Astrocyte (in vitro differentiated cells and primary cell): ENCODE measurements at regions not wholly inside any gene's neighbourhood (a gene's known extent, or its start where the extent isn't known, plus 50 kb on each side); places are given as distances from the start of the nearest gene placed in this dataset.

Experiments used
- DNase-seq: peaks from one replicate; pipeline ENCODE4 v3.0.0-alpha.2; 2010; ENCODE audit warnings: low read depth
- FAIRE-seq: peaks from 2 replicates; lab custom pipeline; 2011; peaks lifted over from hg19 to GRCh38; lab: Jason Lieb, UNC
- H2AFZ ChIP-seq: 2 replicates; pipeline ENCODE4 v1.6.0; 2012; ENCODE audit warnings: low read depth, low read length, inconsistent platforms
- H3K27ac ChIP-seq: 2 replicates; pipeline ENCODE4 v1.5.1; 2011; ENCODE audit warnings: low read depth, low read length, inconsistent platforms
- H3K27me3 ChIP-seq: 2 replicates; pipeline ENCODE4 v1.6.0; 2011; ENCODE audit warnings: low read length, inconsistent platforms; ENCODE audit not compliant: insufficient read depth
- H3K36me3 ChIP-seq: 2 replicates; pipeline ENCODE4 v1.5.1; 2011; ENCODE audit warnings: low read length, inconsistent platforms; ENCODE audit not compliant: insufficient read depth
- H3K4me1 ChIP-seq: 2 replicates; pipeline ENCODE4 v1.5.1; 2011; ENCODE audit warnings: low read length, inconsistent platforms; ENCODE audit not compliant: insufficient read depth
- H3K4me2 ChIP-seq: 2 replicates; pipeline ENCODE4 v1.6.0; 2012; ENCODE audit warnings: low read length, inconsistent platforms
- H3K4me3 ChIP-seq: 2 replicates; pipeline ENCODE4 v1.5.1; 2011; ENCODE audit warnings: low read depth, mild to moderate bottlenecking, low read length, inconsistent platforms; ENCODE audit not compliant: insufficient read depth
- H3K79me2 ChIP-seq: 2 replicates; pipeline ENCODE4 v1.6.0; 2012; ENCODE audit warnings: mild to moderate bottlenecking, low read length, inconsistent platforms; ENCODE audit not compliant: insufficient read depth
- H3K9ac ChIP-seq: 2 replicates; pipeline ENCODE4 v1.6.0; 2012; ENCODE audit warnings: mild to moderate bottlenecking, low read length, inconsistent platforms
- H3K9me3 ChIP-seq: 2 replicates; pipeline ENCODE4 v1.5.1; 2012; ENCODE audit warnings: low read depth, mild to moderate bottlenecking, low read length, inconsistent platforms; ENCODE audit not compliant: insufficient read depth
- H4K20me1 ChIP-seq: 2 replicates; pipeline ENCODE4 v1.6.0; 2012; ENCODE audit warnings: low read length, inconsistent platforms; ENCODE audit not compliant: insufficient read depth
- H3K27ac Mint-ChIP-seq: one replicate; pipeline ENCODE4 v1.8.0; 2021; ENCODE audit warnings: mild to moderate bottlenecking, mixed read lengths; ENCODE audit not compliant: unreplicated experiment
- H3K27me3 Mint-ChIP-seq: one replicate; pipeline ENCODE4 v1.8.0; 2021; ENCODE audit warnings: low read depth, mixed read lengths; ENCODE audit not compliant: unreplicated experiment
- H3K36me3 Mint-ChIP-seq: one replicate; pipeline ENCODE4 v1.8.0; 2021; ENCODE audit warnings: low read depth, mixed read lengths; ENCODE audit not compliant: unreplicated experiment
- H3K4me1 Mint-ChIP-seq: one replicate; pipeline ENCODE4 v1.8.0; 2021; ENCODE audit warnings: low read depth, mixed read lengths; ENCODE audit not compliant: unreplicated experiment
- H3K4me3 Mint-ChIP-seq: one replicate; pipeline ENCODE4 v1.8.0; 2021; ENCODE audit warnings: mild to moderate bottlenecking, moderate library complexity, mixed read lengths; ENCODE audit not compliant: unreplicated experiment
- H3K9me3 Mint-ChIP-seq: one replicate; pipeline ENCODE4 v1.8.0; 2021; ENCODE audit warnings: mild to moderate bottlenecking, mixed read lengths; ENCODE audit not compliant: unreplicated experiment
- EZH2 ChIP-seq: IDR thresholded peaks from 2 replicates; pipeline ENCODE4 v1.6.1; 2012; ENCODE audit warnings: mild to moderate bottlenecking, low read length, inconsistent platforms; ENCODE audit not compliant: insufficient read depth
- TF ChIP-seq, protein P1 (sequence below): IDR thresholded peaks from 2 replicates; pipeline ENCODE4 v1.5.1; 2011; ENCODE audit warnings: low read depth, mild to moderate bottlenecking, inconsistent platforms, low read length, moderate library complexity; ENCODE audit not compliant: insufficient read depth

DNA sequence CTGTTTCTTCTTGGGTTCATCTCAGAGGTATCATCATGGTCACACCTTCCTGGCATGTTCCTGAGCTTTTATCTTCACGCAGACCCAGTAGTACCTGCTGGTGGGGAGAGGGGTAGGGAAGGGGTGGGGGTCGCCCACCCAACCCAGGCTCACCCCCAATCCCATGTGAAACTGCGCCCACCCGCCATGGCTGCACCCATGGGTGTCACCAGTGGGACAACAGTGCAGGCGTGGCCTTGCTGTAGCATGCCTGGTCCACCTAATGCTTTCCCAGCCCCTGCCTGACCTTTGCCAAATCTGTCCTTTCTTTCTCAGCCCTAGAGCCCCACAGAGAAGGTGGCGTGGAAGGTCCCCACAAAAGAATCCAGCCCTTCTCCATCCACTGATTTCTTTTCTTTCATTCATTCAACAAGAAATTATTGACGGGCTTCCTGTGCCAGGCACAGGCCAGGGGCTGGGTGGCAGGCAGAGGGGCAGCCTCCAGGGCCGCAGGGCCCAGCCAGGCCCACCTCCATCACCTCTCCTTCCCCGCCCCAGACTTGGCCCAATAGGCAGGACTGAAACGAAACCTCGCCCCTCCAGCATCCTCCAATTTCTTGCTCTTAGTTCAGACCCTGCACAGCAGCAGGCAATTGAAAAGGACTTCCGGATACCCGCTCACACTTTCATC, 79.1 kb upstream of the TNRC6C start:
- DNase-seq (no peak), FAIRE-seq (no peak)
- no peak overlapping the region for H3K27ac Mint-ChIP-seq
- H4K20me1 ChIP-seq: peaks cover 12% of the 10 kb centered on the region
- H3K9ac ChIP-seq: no peak overlapping the region
- no peak overlapping the region for H3K4me3 ChIP-seq
- peaks cover 3% of the 10 kb centered on the region for H3K36me3 Mint-ChIP-seq
- peaks cover 24% of the 10 kb centered on the region for H3K4me1 Mint-ChIP-seq
- H3K36me3 ChIP-seq: no peaks in the 10 kb centered on the region
- no peak overlapping the region for H3K4me2 ChIP-seq
- H3K4me1 ChIP-seq: peaks cover 34% of the 10 kb centered on the region
- H3K9me3 ChIP-seq: peaks cover 15% of the 10 kb centered on the region
- H3K27me3 ChIP-seq: peaks cover 16% of the 10 kb centered on the region
- peaks cover 18% of the 10 kb centered on the region for H3K9me3 Mint-ChIP-seq
- H2AFZ ChIP-seq: no peak overlapping the region
- H3K4me3 Mint-ChIP-seq: no peak overlapping the region
- TF ChIP-seq, protein P1, sequence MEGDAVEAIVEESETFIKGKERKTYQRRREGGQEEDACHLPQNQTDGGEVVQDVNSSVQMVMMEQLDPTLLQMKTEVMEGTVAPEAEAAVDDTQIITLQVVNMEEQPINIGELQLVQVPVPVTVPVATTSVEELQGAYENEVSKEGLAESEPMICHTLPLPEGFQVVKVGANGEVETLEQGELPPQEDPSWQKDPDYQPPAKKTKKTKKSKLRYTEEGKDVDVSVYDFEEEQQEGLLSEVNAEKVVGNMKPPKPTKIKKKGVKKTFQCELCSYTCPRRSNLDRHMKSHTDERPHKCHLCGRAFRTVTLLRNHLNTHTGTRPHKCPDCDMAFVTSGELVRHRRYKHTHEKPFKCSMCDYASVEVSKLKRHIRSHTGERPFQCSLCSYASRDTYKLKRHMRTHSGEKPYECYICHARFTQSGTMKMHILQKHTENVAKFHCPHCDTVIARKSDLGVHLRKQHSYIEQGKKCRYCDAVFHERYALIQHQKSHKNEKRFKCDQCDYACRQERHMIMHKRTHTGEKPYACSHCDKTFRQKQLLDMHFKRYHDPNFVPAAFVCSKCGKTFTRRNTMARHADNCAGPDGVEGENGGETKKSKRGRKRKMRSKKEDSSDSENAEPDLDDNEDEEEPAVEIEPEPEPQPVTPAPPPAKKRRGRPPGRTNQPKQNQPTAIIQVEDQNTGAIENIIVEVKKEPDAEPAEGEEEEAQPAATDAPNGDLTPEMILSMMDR: no peak
- no peak for TF ChIP-seq EZH2
- no peaks in the 10 kb centered on the region for H3K79me2 ChIP-seq
- peaks cover 36% of the 10 kb centered on the region for H3K27me3 Mint-ChIP-seq
- H3K27ac ChIP-seq: no peak overlapping the region

DNA sequence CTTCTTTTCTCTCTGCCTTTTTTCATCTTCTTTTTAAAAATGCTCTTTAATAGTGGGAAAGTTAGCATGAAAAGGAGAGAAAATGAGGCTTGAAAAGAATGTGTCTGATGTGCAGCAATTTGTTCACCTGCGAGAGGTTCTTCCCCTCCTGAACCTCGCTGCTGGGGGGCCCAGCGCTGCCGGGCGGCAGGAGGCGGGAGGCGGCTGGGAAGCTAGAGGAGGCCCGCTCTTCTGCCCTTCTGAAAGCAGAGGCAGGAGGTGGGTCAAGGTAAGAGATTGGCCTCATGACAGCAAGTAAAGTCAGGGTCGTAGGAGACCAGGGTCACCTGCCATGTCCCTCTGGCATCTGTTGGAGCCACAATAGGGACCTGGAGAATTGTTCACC, 78.6 kb upstream of the TNRC6C start:
- no peak overlapping the region for H3K4me3 ChIP-seq
- no peak overlapping the region for H3K4me3 Mint-ChIP-seq
- DNase-seq (no peak), FAIRE-seq (no peak)
- H3K27ac Mint-ChIP-seq: no peak overlapping the region
- no peak for TF ChIP-seq EZH2
- TF ChIP-seq, protein P1: no peak
- H3K36me3 Mint-ChIP-seq: peaks cover 3% of the 10 kb centered on the region
- H3K27me3 ChIP-seq: peaks cover 17% of the 10 kb centered on the region
- peaks cover 29% of the 10 kb centered on the region for H3K4me1 ChIP-seq
- no peaks in the 10 kb centered on the region for H3K36me3 ChIP-seq
- H4K20me1 ChIP-seq: peaks cover 12% of the 10 kb centered on the region
- no peak overlapping the region for H2AFZ ChIP-seq
- H3K27me3 Mint-ChIP-seq: peaks cover 40% of the 10 kb centered on the region
- H3K9ac ChIP-seq: no peak overlapping the region
- H3K79me2 ChIP-seq: no peaks in the 10 kb centered on the region
- peaks cover 18% of the 10 kb centered on the region for H3K9me3 Mint-ChIP-seq
- peaks cover 20% of the 10 kb centered on the region for H3K4me1 Mint-ChIP-seq
- peaks cover 15% of the 10 kb centered on the region for H3K9me3 ChIP-seq
- no peak overlapping the region for H3K4me2 ChIP-seq
- no peak overlapping the region for H3K27ac ChIP-seq
